IMR-90 (cell line): ENCODE measurements at regions not wholly inside any gene's neighbourhood (a gene's known extent, or its start where the extent isn't known, plus 50 kb on each side); places are given as distances from the start of the nearest gene placed in this dataset.

ENCODE experiments used
- ATAC-seq: fragments of 200-7000 bp; cut with Tn5 transposase; 2 replicates; pipeline ENCODE4 v1.9.1; 2020; ENCODE audit warnings: low read depth, mild to moderate bottlenecking, moderate library complexity
- BruUV-seq: library from RNA; stranded (reverse); fragments of 400-500 nt; replicated peaks from 2 replicates; lab custom pipeline; 2021; lab: Mats Ljungman, UMichigan
- CTCF ChIA-PET: fragments of 300-600 bp; formaldehyde crosslinking; extraction: SDS; loops from one replicate; lab custom pipeline; 2021; ENCODE audit warnings: antibody characterized with exemption; lab: Yijun Ruan, JAX
- POLR2A ChIA-PET: fragments of 300-600 bp; sonication (Branson Sonifier 250); formaldehyde crosslinking; loops from one replicate; lab custom pipeline; 2022; ENCODE audit warnings: antibody characterized with exemption; ENCODE audit not compliant: unreplicated experiment; lab: Charles Lee
- DNase-seq: peaks from one replicate; pipeline ENCODE4 v3.0.0; 2013
- H2AFZ ChIP-seq: replicated peaks from 2 replicates; pipeline ENCODE3; 2013; ENCODE audit warnings: low read length, mild to moderate bottlenecking; ENCODE audit not compliant: poor library complexity
- H2AK5ac ChIP-seq: 2 replicates; pipeline ENCODE4 v1.6.1; 2013; ENCODE audit warnings: low read depth, low read length, inconsistent platforms
- H2AK9ac ChIP-seq: replicated peaks from 2 replicates; pipeline ENCODE3; 2013; ENCODE audit warnings: mild to moderate bottlenecking, low read depth, low read length, moderate library complexity; ENCODE audit not compliant: poor library complexity
- H2BK120ac ChIP-seq: 2 replicates; pipeline ENCODE4 v1.6.1; 2013; ENCODE audit warnings: low read depth, low read length, inconsistent platforms
- H2BK15ac ChIP-seq: 3 replicates; pipeline ENCODE4 v1.6.1; 2013; ENCODE audit warnings: low read depth, low read length, inconsistent platforms
- H2BK20ac ChIP-seq: 2 replicates; pipeline ENCODE4 v1.6.1; 2013; ENCODE audit warnings: low read depth, mild to moderate bottlenecking, inconsistent platforms, low read length, moderate library complexity
- H2BK5ac ChIP-seq: 2 replicates; pipeline ENCODE4 v1.6.1; 2013; ENCODE audit warnings: mild to moderate bottlenecking, low read depth, low read length, inconsistent platforms; ENCODE audit not compliant: poor library complexity, severe bottlenecking
- H3K14ac ChIP-seq: replicated peaks from 2 replicates; pipeline ENCODE4 v1.6.1; 2013; ENCODE audit warnings: low read depth, low read length, inconsistent platforms
- H3K18ac ChIP-seq: 2 replicates; pipeline ENCODE4 v1.6.1; 2013; ENCODE audit warnings: low read depth, low read length, control low read depth
- H3K23ac ChIP-seq: 2 replicates; pipeline ENCODE4 v1.6.1; 2013; ENCODE audit warnings: low read depth, low read length, inconsistent platforms
- H3K27ac ChIP-seq: 2 replicates; pipeline ENCODE4 v1.5.1; 2013; ENCODE audit warnings: mild to moderate bottlenecking, control low read depth, low read length; ENCODE audit not compliant: insufficient read depth
- H3K27me3 ChIP-seq: 2 replicates; pipeline ENCODE4 v1.6.1; 2013; ENCODE audit warnings: low read length; ENCODE audit not compliant: control insufficient read depth, insufficient read depth
- H3K36me3 ChIP-seq: 2 replicates; pipeline ENCODE4 v1.6.1; 2013; ENCODE audit warnings: low read length, mixed read lengths; ENCODE audit not compliant: control insufficient read depth, insufficient read depth
- H3K4ac ChIP-seq: 2 replicates; pipeline ENCODE4 v1.6.1; 2013; ENCODE audit warnings: low read depth, low read length, inconsistent platforms
- H3K4me1 ChIP-seq: 2 replicates; pipeline ENCODE4 v1.6.1; 2013; ENCODE audit warnings: low read length, mixed read lengths; ENCODE audit not compliant: control insufficient read depth, insufficient read depth
- H3K4me2 ChIP-seq: 2 replicates; pipeline ENCODE4 v1.6.1; 2013; ENCODE audit warnings: low read depth, mild to moderate bottlenecking, control low read depth, low read length, moderate library complexity
- H3K4me3 ChIP-seq: 2 replicates; pipeline ENCODE4 v1.5.1; 2013; ENCODE audit warnings: low read depth, mild to moderate bottlenecking, control low read depth, low read length, moderate library complexity; ENCODE audit not compliant: insufficient read depth
- H3K56ac ChIP-seq: 2 replicates; pipeline ENCODE4 v1.6.1; 2013; ENCODE audit warnings: low read length, inconsistent platforms; ENCODE audit not compliant: insufficient read depth; ENCODE audit errors: extremely low read depth
- H3K79me1 ChIP-seq, 2 experiments: 2 replicates each; pipeline ENCODE4 v1.6.1; 2013; ENCODE audit warnings: low read length in 2 of 2, inconsistent platforms in 1 of 2, low read depth in 1 of 2
- H3K9ac ChIP-seq: 2 replicates; pipeline ENCODE4 v1.6.1; 2013; ENCODE audit warnings: low read depth, low read length, control low read depth
- H3K9me1 ChIP-seq: 2 replicates; pipeline ENCODE4 v1.6.1; 2013; ENCODE audit warnings: low read length, inconsistent platforms; ENCODE audit not compliant: insufficient read depth
- H3K9me3 ChIP-seq: 2 replicates; pipeline ENCODE4 v1.6.1; 2013; ENCODE audit warnings: low read length; ENCODE audit not compliant: control insufficient read depth, insufficient read depth
- H4K20me1 ChIP-seq: 2 replicates; pipeline ENCODE4 v1.6.1; 2013; ENCODE audit warnings: low read length, inconsistent platforms; ENCODE audit not compliant: insufficient read depth
- H4K5ac ChIP-seq: 2 replicates; pipeline ENCODE4 v1.6.1; 2013; ENCODE audit warnings: mild to moderate bottlenecking, low read depth, low read length, control low read depth
- H4K8ac ChIP-seq, 2 experiments: 2 replicates each; pipeline ENCODE4 v1.6.1; 2013; ENCODE audit warnings: low read depth in 2 of 2, low read length in 2 of 2, control low read depth in 1 of 2, inconsistent platforms in 1 of 2
- H4K91ac ChIP-seq: 2 replicates; pipeline ENCODE4 v1.6.1; 2013; ENCODE audit warnings: low read depth, low read length, inconsistent platforms; ENCODE audit not compliant: insufficient read depth
- BHLHE40 ChIP-seq: fragments of 150-350 bp; IDR thresholded peaks from 2 replicates; pipeline ENCODE4 v1.6.1; 2016; ENCODE audit warnings: mild to moderate bottlenecking, low read depth, low read length
- CHD1 ChIP-seq: IDR thresholded peaks from 2 replicates; pipeline ENCODE4 v1.6.1; 2012; ENCODE audit warnings: low read depth, low read length, improper control_type of control experiment
- CTCF ChIP-seq: conservative IDR thresholded peaks from 2 replicates; pipeline ENCODE4 v1.5.1; 2012; ENCODE audit warnings: mild to moderate bottlenecking, low read depth, low read length, improper control_type of control experiment
- ELK1 ChIP-seq: fragments of 150-350 bp; IDR thresholded peaks from 2 replicates; pipeline ENCODE4 v1.6.1; 2016; ENCODE audit warnings: low read depth, mild to moderate bottlenecking, low read length, moderate library complexity, borderline replicate concordance
- FOS ChIP-seq: fragments of 150-350 bp; IDR thresholded peaks from 2 replicates; pipeline ENCODE4 v1.6.1; 2016; ENCODE audit warnings: low read depth, low read length
- MAFK ChIP-seq: IDR thresholded peaks from 2 replicates; pipeline ENCODE4 v1.6.1; 2012; ENCODE audit warnings: low read depth, low read length, improper control_type of control experiment
- MXI1 ChIP-seq: IDR thresholded peaks from 2 replicates; pipeline ENCODE4 v1.6.1; 2012; ENCODE audit warnings: low read depth, mild to moderate bottlenecking, low read length, moderate library complexity, borderline replicate concordance
- POLR2A ChIP-seq: IDR thresholded peaks from 2 replicates; pipeline ENCODE4 v1.6.1; 2012; ENCODE audit warnings: mild to moderate bottlenecking, low read depth, low read length
- RCOR1 ChIP-seq: IDR thresholded peaks from 2 replicates; pipeline ENCODE4 v1.6.1; 2012; ENCODE audit warnings: mild to moderate bottlenecking, low read length, improper control_type of control experiment; ENCODE audit not compliant: insufficient replicate concordance
- RFX5 ChIP-seq: IDR thresholded peaks from 2 replicates; pipeline ENCODE4 v1.8.0; 2012; ENCODE audit warnings: low read depth, mild to moderate bottlenecking, low read length, moderate library complexity
- SMC3 ChIP-seq: fragments of 150-350 bp; IDR thresholded peaks from 2 replicates; pipeline ENCODE4 v1.6.1; 2016; ENCODE audit warnings: low read depth, mild to moderate bottlenecking, antibody characterized with exemption, low read length, moderate library complexity
- dilution Hi-C: fragments of 300-500 bp; cut with HindIII; formaldehyde crosslinking; loops from one replicate; pipeline ENCODE4 v1.14.3; 2018; ENCODE audit warnings: low sequenced_read_pairs; ENCODE audit not compliant: unreplicated experiment
- in situ Hi-C: fragments of 300-500 bp; cut with MboI; formaldehyde crosslinking; loops from 3 replicates; pipeline ENCODE4 v1.14.3; 2019; ENCODE audit warnings: low sequenced_read_pairs, inconsistent platforms, mixed read lengths
- intact Hi-C: fragments of 100-400 bp; cut with micrococcal nuclease; formaldehyde crosslinking; loops from 2 replicates; pipeline ENCODE4 v1.10.0; 2022

- no TSS peak for BruUV-seq
- POLR2A ChIA-PET, result no interaction called here
Observed at GRCh38 chrX:84259868-84260267, 71.9 kb upstream of the RPS6KA6 start.

More at GRCh38 chrX:84259868-84260267, 71.9 kb upstream of the RPS6KA6 start:
- CTCF ChIA-PET, result interaction anchor here (0.6 kb wide), 1 partner anchor 27 kb away, joined by 3 read pairs; no protein-coding TSS in a partner anchor
- ATAC-seq (no peak), DNase-seq (no peak)
- Histone ChIP-seq H3K9me3 (no peaks in the 10 kb centered on the region), H4K5ac (no peak overlapping the region), H2AK9ac (no peak overlapping the region), H3K9me1 (no peaks in the 10 kb centered on the region), H2BK15ac (no peak overlapping the region), H3K79me1 (no peaks in the 10 kb centered on the region), H4K8ac (no peak overlapping the region), H3K9ac (no peak overlapping the region), H3K27ac (no peak overlapping the region), H3K4ac (no peak overlapping the region), H3K18ac (no peak overlapping the region), H4K20me1 (no peaks in the 10 kb centered on the region), H2BK5ac (no peak overlapping the region), H4K91ac (no peak overlapping the region), H2BK20ac (no peak overlapping the region), H2AK5ac (no peak overlapping the region), H3K14ac (no peak overlapping the region), H2AFZ (no peak overlapping the region), H2BK120ac (no peak overlapping the region), H3K23ac (no peak overlapping the region), H3K56ac (no peak overlapping the region), H3K27me3 (no peaks in the 10 kb centered on the region), H3K4me2 (no peak overlapping the region), H3K4me3 (no peak overlapping the region), H3K36me3 (no peaks in the 10 kb centered on the region), H3K4me1 (no peaks in the 10 kb centered on the region)
- intact Hi-C loops, result no loop called here
- dilution Hi-C loops, result no loop called here
- TF ChIP-seq CHD1 (no peak), RCOR1 (no peak), ELK1 (no peak), BHLHE40 (no peak), MAFK (no peak), MXI1 (no peak), FOS (no peak), RFX5 (no peak), SMC3 (no peak), POLR2A (no peak), CTCF (no peak)
- in situ Hi-C loops, result no loop called here
